Thyroid gland (tissue), 4 donors: ENCODE measurements at regions not wholly inside any gene's neighbourhood (a gene's known extent, or its start where the extent isn't known, plus 50 kb on each side); places are given as distances from the start of the nearest gene placed in this dataset.

Experiments
- DNase-seq, 2 donors: peaks; one replicate each; pipeline ENCODE4 v3.0.0-alpha.2; 2019
- H3K27ac ChIP-seq, 3 donors: fragments of 200-600 bp; sonication (generic); 1 replicate in 2 of 3; 2 replicates in 1 of 3; pipeline ENCODE4 v1.5.1; 2016 to 2019; ENCODE audit warnings: mild to moderate bottlenecking in 1 of 3, moderate library complexity in 1 of 3
- H3K27me3 ChIP-seq: fragments of 200-600 bp; sonication (generic); one replicate; pipeline ENCODE4 v1.5.1; 2019
- H3K36me3 ChIP-seq, 2 donors: fragments of 200-600 bp; sonication (generic); one replicate each; pipeline ENCODE4 v1.5.1; 2016 to 2019
- H3K4me1 ChIP-seq, 2 donors: fragments of 200-600 bp; sonication (generic); one replicate each; pipeline ENCODE4 v1.5.1; 2017 to 2019
- H3K4me3 ChIP-seq, 3 donors: fragments of 200-600 bp; sonication (generic); replicated peaks in 1 of 3; 1 replicate in 2 of 3; 2 replicates in 1 of 3; pipeline ENCODE4 v1.5.1; 2016; ENCODE audit warnings: mild to moderate bottlenecking in 1 of 3
- H3K9me3 ChIP-seq: fragments of 200-600 bp; sonication (generic); one replicate; pipeline ENCODE4 v1.5.1; 2017
- CTCF ChIP-seq, 6 experiments: fragments of 200-600 bp in 3 of 6; fragments of 450-650 bp in 3 of 6; sonication (generic) in 3 of 6; IDR thresholded peaks; one replicate each; pipeline ENCODE4 v1.5.1; 2016 to 2019; ENCODE audit warnings: antibody characterized with exemption in 6 of 6, mild to moderate bottlenecking in 2 of 6, inconsistent platforms in 1 of 6, moderate library complexity in 1 of 6
- POLR2A ChIP-seq, 2 donors: fragments of 450-650 bp; IDR thresholded peaks; one replicate each; pipeline ENCODE4 v1.6.1; 2017; ENCODE audit warnings: antibody characterized with exemption in 2 of 2, mild to moderate bottlenecking in 2 of 2, moderate library complexity in 1 of 2
- WGBS, 2 donors: methylation state at CpG; one replicate each; pipeline ENCODE4 v1.1.5; 2017; 5-methylcytosine and 5-hydroxymethylcytosine counted together
- intact Hi-C: fragments of 100-400 bp; cut with DNase I; formaldehyde crosslinking; loops from one replicate; pipeline ENCODE4 v1.15.1; 2023

DNA sequence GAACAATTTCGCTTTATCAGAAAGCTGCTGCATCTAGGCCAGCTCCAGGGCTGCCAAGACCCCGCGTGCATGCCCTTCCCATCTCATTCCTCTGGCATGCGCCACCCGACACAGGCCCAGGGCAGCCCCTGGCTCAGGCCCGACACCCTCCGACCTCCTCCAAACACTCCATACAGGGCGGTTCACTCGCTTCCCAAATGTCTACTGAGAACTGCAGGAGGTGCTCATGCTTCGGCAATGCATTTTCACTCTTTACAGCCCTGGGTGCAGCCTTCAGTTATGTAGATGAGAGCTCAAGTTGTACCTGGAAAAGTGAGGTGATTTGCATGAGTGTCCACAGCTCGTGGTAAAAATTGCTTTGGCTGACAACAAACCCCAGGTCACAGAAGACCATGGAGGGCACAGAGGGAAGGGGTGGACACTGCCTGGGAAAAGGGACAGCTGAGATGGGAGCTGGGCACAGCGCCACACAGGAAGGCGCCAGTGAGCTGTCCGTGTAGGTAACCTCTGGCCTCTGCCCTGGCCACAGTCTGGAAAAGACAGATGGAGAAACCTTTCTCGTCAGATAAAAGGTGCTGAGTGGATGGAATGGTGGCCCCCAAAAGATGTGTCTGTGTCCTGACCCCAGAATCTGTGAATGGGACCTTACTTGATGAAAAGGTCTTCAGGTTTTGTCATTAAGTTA, 1351.9 kb downstream of the BRD1 start:
- WGBS, 2 donors, result 83 to 84% methylated on average over 15 of the region's 15 CpGs
- no peak overlapping the region for H3K27ac ChIP-seq
- H3K36me3 ChIP-seq, result no peaks in the 10 kb centered on the region
- H3K4me3 ChIP-seq, result no peak overlapping the region
- no peak for TF ChIP-seq CTCF (IDR thresholded peaks at IDR 0.05)
- no peak for TF ChIP-seq POLR2A (IDR thresholded peaks at IDR 0.05)
- H3K27me3 ChIP-seq, result no peaks in the 10 kb centered on the region
- no peak for DNase-seq
- intact Hi-C loops, result no loop called here
- H3K4me1 ChIP-seq, result no peaks in the 10 kb centered on the region
- H3K9me3 ChIP-seq, result no peaks in the 10 kb centered on the region

DNA sequence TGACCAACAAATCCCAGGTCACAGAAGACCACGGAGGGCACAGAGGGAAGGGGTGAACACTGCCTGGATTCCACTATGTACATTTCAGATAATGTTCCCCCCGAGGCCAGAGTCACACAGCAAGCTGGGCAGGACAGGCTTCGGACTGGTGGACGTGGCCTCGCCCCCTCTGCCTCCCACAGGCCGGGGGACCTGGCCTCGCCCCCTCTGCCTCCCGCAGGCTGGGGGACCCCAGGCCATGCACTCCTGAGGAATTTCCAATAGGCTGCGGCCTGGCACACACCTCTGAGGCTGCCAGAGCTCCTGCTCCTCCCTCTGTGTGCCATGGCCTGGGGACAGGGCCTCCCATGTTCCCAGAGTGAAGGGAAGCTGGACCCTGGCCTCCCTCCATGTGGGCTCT, 1352.8 kb downstream of the BRD1 start:
- TF ChIP-seq POLR2A (IDR thresholded peaks at IDR 0.05), result no peak
- no peak for TF ChIP-seq CTCF (IDR thresholded peaks at IDR 0.05)
- Histone ChIP-seq H3K4me3 (no peak overlapping the region), H3K36me3 (no peaks in the 10 kb centered on the region), H3K4me1 (no peaks in the 10 kb centered on the region), H3K9me3 (no peaks in the 10 kb centered on the region), H3K27ac (no peak overlapping the region), H3K27me3 (no peaks in the 10 kb centered on the region)
- WGBS, 2 donors, result 83 to 90% methylated on average over 3 to 4 of the region's 9 CpGs
- no peak for DNase-seq
- intact Hi-C loops, result no loop called here

- no peak overlapping the region for H3K4me3 ChIP-seq
- no peak for DNase-seq
- H3K9me3 ChIP-seq, result no peaks in the 10 kb centered on the region
- H3K36me3 ChIP-seq, result no peaks in the 10 kb centered on the region
- TF ChIP-seq POLR2A (IDR thresholded peaks at IDR 0.05), result no peak
- TF ChIP-seq CTCF (IDR thresholded peaks at IDR 0.05), result no peak
- intact Hi-C loops, result no loop called here
- WGBS, 2 donors, result 83% methylated on average over 7 of the region's 7 CpGs
- no peaks in the 10 kb centered on the region for H3K27me3 ChIP-seq
- H3K4me1 ChIP-seq, result no peaks in the 10 kb centered on the region
- no peak overlapping the region for H3K27ac ChIP-seq
These were observed 1354.5 kb downstream of the BRD1 start for GRCh38 chr22:48473202-48473601.

- H3K4me1 ChIP-seq, result no peaks in the 10 kb centered on the region
- 56 to 69% methylated on average over 9 of the region's 9 CpGs for WGBS, 2 donors
- no peaks in the 10 kb centered on the region for H3K27me3 ChIP-seq
- intact Hi-C loops, result no loop called here
- no peak for TF ChIP-seq POLR2A (IDR thresholded peaks at IDR 0.05)
- no peak for TF ChIP-seq CTCF (IDR thresholded peaks at IDR 0.05)
- no peak overlapping the region for H3K4me3 ChIP-seq
- no peaks in the 10 kb centered on the region for H3K36me3 ChIP-seq
- DNase-seq, result no peak
- no peak overlapping the region for H3K27ac ChIP-seq
- no peaks in the 10 kb centered on the region for H3K9me3 ChIP-seq
These were observed 1363.4 kb downstream of the BRD1 start for GRCh38 chr22:48464246-48464645.

DNA sequence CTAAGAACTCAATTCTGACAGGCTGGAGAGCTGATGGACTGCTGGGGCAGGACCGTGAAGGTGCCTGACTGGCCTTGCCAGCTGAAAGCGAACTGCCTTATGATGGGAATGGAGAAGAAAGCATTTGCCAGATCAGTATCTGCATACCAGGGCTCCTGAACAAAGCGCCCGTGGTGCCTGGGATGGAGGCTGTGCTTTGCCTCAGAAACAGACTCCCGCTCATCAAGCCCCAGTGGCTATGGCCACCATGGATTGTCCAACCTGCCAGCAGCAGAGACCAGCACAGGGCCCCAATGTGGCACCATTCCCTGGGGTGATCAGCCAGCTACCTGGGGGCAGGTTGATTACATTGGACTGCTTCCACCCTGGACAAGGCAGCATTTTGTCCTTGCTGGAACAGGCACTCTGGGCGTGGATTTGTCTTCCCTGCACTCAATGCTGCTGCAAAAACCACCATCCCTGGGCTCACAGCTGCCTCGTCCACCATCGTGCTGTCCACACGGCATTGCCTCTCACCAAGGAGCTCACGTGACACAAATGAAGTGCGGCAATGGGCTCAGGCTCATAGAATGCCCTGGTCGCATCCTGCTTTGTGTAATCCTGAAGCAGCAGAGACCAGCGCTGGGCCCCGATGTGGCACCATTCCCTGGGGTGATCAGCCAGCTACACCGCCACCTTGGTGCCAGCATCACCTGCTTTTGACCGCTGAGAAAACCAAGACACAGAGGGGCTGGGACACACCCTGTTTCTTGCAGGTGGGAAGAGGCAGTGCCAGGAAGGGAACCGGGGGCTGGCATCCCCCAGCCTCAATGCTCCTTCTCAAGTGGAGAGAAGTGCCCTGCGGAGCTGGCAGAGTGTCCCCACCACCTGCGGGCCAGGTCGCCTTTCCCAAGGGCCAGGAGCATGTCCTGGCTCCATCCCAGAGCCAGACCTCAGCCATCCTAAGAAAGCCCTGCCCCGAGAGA, 1367.5 kb downstream of the BRD1 start:
- no peak for DNase-seq
- Histone ChIP-seq H3K4me1 (no peaks in the 10 kb centered on the region), H3K4me3 (no peak overlapping the region), H3K27me3 (no peaks in the 10 kb centered on the region), H3K36me3 (no peaks in the 10 kb centered on the region), H3K27ac (no peak overlapping the region), H3K9me3 (no peaks in the 10 kb centered on the region)
- no peak for TF ChIP-seq CTCF (IDR thresholded peaks at IDR 0.05)
- no peak for TF ChIP-seq POLR2A (IDR thresholded peaks at IDR 0.05)
- 79 to 82% methylated on average over 15 to 16 of the region's 21 CpGs for WGBS, 2 donors
- intact Hi-C loops, result no loop called here
